HG03108 (cell line): ENCODE measurements at regions not wholly inside any gene's neighbourhood (a gene's known extent, or its start where the extent isn't known, plus 50 kb on each side); places are given as distances from the start of the nearest gene placed in this dataset.
"Not testable (repeated sequence)": the region's sequence is repeated elsewhere in the genome, so short reads cannot be mapped to it uniquely, and the experiment has no call there.

Experiments used
- ATAC-seq: cut with Tn5 transposase; IDR thresholded peaks from one replicate; pipeline ENCODE4 v1.9.1; 2021; ENCODE audit warnings: moderate library complexity; ENCODE audit not compliant: unreplicated experiment

- ATAC-seq = no peak
Measured at GRCh38 chr2:207216457-207216856, 50.7 kb upstream of the KLF7 start.

GRCh38 chr2:207217442-207217841 lies 51.7 kb upstream of the KLF7 start:
- ATAC-seq = no peak

GRCh38 chr2:207219081-207219630 lies 53.4 kb upstream of the KLF7 start:
- ATAC-seq = no peak

- no peak for ATAC-seq
Measured at GRCh38 chr2:207219676-207220501, 54.1 kb upstream of the KLF7 start.

- ATAC-seq = no peak
Measured at GRCh38 chr2:207221731-207222130, 56.0 kb upstream of the KLF7 start.

- ATAC-seq = peak; percentile 79
Measured at GRCh38 chr2:207223051-207223450, 57.3 kb upstream of the KLF7 start.

- ATAC-seq = no peak
Measured at GRCh38 chr2:207224381-207224780, 58.6 kb upstream of the KLF7 start.

GRCh38 chr2:207224791-207225482 lies 59.2 kb upstream of the KLF7 start:
- no peak for ATAC-seq

- ATAC-seq = no peak
Measured at GRCh38 chr2:207225773-207226172, 60.0 kb upstream of the KLF7 start.

- ATAC-seq = no peak
Measured at GRCh38 chr2:207226243-207226642, 60.5 kb upstream of the KLF7 start.

GRCh38 chr2:207226671-207227061 lies 60.9 kb upstream of the KLF7 start:
- ATAC-seq = no peak

GRCh38 chr2:207227062-207227748 lies 61.5 kb upstream of the KLF7 start:
- ATAC-seq = no peak

GRCh38 chr2:207227749-207228145 lies 62.0 kb upstream of the KLF7 start:
- no peak for ATAC-seq

GRCh38 chr2:207228402-207228801 lies 62.7 kb upstream of the KLF7 start:
- no peak for ATAC-seq

- ATAC-seq = no peak
Measured at GRCh38 chr2:207229161-207229560, 63.4 kb upstream of the KLF7 start.

- no peak for ATAC-seq
Measured at GRCh38 chr2:207230261-207231105, 64.7 kb upstream of the KLF7 start.

- ATAC-seq = no peak
Measured at GRCh38 chr2:207231106-207231865, 65.5 kb upstream of the KLF7 start.

GRCh38 chr2:207231967-207232366 lies 66.2 kb upstream of the KLF7 start:
- no peak for ATAC-seq

- ATAC-seq = not testable (repeated sequence)
Measured at GRCh38 chr2:207233141-207233540, 67.4 kb upstream of the KLF7 start.

GRCh38 chr2:207233731-207234130 lies 68.0 kb upstream of the KLF7 start:
- no peak for ATAC-seq
